Lung (tissue), 11 donors: ENCODE measurements at regions not wholly inside any gene's neighbourhood (a gene's known extent, or its start where the extent isn't known, plus 50 kb on each side); places are given as distances from the start of the nearest gene placed in this dataset.

Source experiments
- ATAC-seq: fragments of 200-7000 bp; cut with Tn5 transposase; one replicate; pipeline ENCODE4 v1.9.1; 2020; ENCODE audit warnings: moderate number of reproducible peaks; ENCODE audit not compliant: insufficient read depth, low FRiP score
- DNase-seq, 3 donors: peaks; one replicate each; pipeline ENCODE4 v3.0.0-alpha.2; 2013 to 2017
- H3K27ac ChIP-seq, 2 donors: one replicate each; pipeline ENCODE4 v1.5.1; 2013; ENCODE audit warnings: mild to moderate bottlenecking in 2 of 2, moderate library complexity in 2 of 2, control low read depth in 1 of 2, inconsistent platforms in 1 of 2, low read depth in 1 of 2, low read length in 1 of 2
- H3K27me3 ChIP-seq, 3 donors: one replicate each; pipeline ENCODE4 v1.5.1; 2013; ENCODE audit warnings: low read length in 2 of 3; ENCODE audit not compliant: control insufficient read depth in 3 of 3, insufficient read depth in 3 of 3
- H3K36me3 ChIP-seq, 4 donors: one replicate each; pipeline ENCODE4 v1.5.1; 2013; ENCODE audit warnings: low read length in 4 of 4, mild to moderate bottlenecking in 1 of 4, moderate library complexity in 1 of 4; ENCODE audit not compliant: control insufficient read depth in 4 of 4, insufficient read depth in 4 of 4
- H3K4me1 ChIP-seq, 5 donors: one replicate each; pipeline ENCODE4 v1.5.1; 2013; ENCODE audit warnings: low read length in 5 of 5, mild to moderate bottlenecking in 2 of 5, moderate library complexity in 1 of 5; ENCODE audit not compliant: control insufficient read depth in 5 of 5, insufficient read depth in 5 of 5
- H3K4me3 ChIP-seq: one replicate; pipeline ENCODE4 v1.5.1; 2013; ENCODE audit warnings: mild to moderate bottlenecking, control low read depth, moderate library complexity
- H3K9ac ChIP-seq, 2 donors: one replicate each; pipeline ENCODE4 v1.5.1; 2013; ENCODE audit warnings: low read length in 2 of 2, control low read depth in 1 of 2; ENCODE audit not compliant: insufficient read depth in 1 of 2
- H3K9me3 ChIP-seq, 4 donors: one replicate each; pipeline ENCODE4 v1.5.1; 2013; ENCODE audit warnings: low read length in 3 of 4, mild to moderate bottlenecking in 1 of 4, moderate library complexity in 1 of 4; ENCODE audit not compliant: control insufficient read depth in 4 of 4, insufficient read depth in 3 of 4
- WGBS, 2 donors: extraction: QIAGEN DNeasy Blood & Tissue Kit; methylation state at CpG; one replicate each; pipeline ENCODE4 v1.1.7; 2013; 5-methylcytosine and 5-hydroxymethylcytosine counted together
- TF ChIP-seq, protein P1 (sequence below): IDR thresholded peaks from 2 replicates; pipeline ENCODE4 v1.5.1; 2012; ENCODE audit warnings: mild to moderate bottlenecking; ENCODE audit errors: control extremely low read depth, extremely low read depth
- donor health status: control.
- donor health status: control.
- donor health status: Bipolar disorder and iron deficiency.
- donor health status: healthy.
- donor health status: DM: yes; HTN: yes; CAD: no.

DNA sequence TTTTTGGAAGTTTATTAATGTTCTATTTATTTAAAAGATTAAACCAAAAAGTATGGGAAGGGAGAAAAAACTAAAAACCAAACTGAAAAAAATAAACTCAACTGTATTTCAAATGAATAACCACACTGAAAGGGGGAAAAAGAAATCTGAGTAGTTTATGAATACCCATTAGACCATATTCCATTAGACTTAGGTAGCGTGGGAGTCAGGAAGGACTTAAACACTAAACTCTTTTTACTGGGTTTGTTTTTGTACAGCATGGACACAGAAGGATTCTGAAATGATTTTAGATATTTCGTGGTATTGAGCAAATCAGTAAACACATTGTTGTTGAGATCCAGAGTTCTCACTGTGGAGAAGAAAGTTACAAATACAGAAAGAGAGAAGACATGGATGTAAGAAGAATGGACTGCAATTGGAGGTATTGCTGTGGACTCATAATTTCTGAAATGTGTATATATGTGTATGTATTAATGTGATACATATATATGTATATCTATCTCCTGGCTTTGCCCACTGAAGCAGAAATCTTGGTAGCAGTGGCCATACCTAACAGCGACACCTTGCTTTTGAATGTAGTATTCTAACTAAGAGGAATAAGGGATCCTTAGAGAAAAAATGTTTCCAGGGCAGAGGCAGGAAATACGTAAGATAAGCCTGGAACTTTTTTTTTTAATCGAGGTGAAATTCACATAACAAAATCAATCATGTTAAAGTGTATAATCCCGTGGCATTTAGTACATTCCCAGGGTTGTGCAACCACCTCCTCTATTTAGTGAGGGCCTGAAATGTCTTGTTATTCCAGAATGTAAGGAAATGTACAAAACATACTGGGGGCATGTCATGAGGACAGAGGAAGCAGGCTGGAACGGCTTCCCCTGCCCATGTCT is 228.8 kb downstream of the SMARCA2 start:
- DNase-seq (no peak), ATAC-seq (no peak)
- no peak overlapping the region for H3K9ac ChIP-seq
- peaks cover 0 to 20% (median 10%) of the 10 kb centered on the region in 5 donors for H3K4me1 ChIP-seq
- no peaks in the 10 kb centered on the region for H3K36me3 ChIP-seq
- no peaks in the 10 kb centered on the region for H3K27me3 ChIP-seq
- peaks cover 0 to 2% (median 0%) of the 10 kb centered on the region in 4 donors for H3K9me3 ChIP-seq
- TF ChIP-seq, protein P1, sequence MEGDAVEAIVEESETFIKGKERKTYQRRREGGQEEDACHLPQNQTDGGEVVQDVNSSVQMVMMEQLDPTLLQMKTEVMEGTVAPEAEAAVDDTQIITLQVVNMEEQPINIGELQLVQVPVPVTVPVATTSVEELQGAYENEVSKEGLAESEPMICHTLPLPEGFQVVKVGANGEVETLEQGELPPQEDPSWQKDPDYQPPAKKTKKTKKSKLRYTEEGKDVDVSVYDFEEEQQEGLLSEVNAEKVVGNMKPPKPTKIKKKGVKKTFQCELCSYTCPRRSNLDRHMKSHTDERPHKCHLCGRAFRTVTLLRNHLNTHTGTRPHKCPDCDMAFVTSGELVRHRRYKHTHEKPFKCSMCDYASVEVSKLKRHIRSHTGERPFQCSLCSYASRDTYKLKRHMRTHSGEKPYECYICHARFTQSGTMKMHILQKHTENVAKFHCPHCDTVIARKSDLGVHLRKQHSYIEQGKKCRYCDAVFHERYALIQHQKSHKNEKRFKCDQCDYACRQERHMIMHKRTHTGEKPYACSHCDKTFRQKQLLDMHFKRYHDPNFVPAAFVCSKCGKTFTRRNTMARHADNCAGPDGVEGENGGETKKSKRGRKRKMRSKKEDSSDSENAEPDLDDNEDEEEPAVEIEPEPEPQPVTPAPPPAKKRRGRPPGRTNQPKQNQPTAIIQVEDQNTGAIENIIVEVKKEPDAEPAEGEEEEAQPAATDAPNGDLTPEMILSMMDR, result no peak
- H3K27ac ChIP-seq, result no peak overlapping the region
- no peak overlapping the region for H3K4me3 ChIP-seq
- WGBS, 2 donors, result 57 to 67% methylated on average over 7 of the region's 7 CpGs

- 85 to 89% methylated on average over 6 of the region's 6 CpGs for WGBS, 2 donors
- Histone ChIP-seq H3K9me3 (peaks cover 0 to 2% (median 0%) of the 10 kb centered on the region in 4 donors), H3K4me3 (no peak overlapping the region), H3K9ac (no peak overlapping the region), H3K36me3 (no peaks in the 10 kb centered on the region), H3K27ac (no peak overlapping the region), H3K4me1 (peaks cover 0 to 7% (median 5%) of the 10 kb centered on the region in 5 donors), H3K27me3 (no peaks in the 10 kb centered on the region)
- DNase-seq (no peak), ATAC-seq (no peak)
- TF ChIP-seq, protein P1, result no peak
Measured at GRCh38 chr9:2247340-2247739, 232.2 kb downstream of the SMARCA2 start.

DNA sequence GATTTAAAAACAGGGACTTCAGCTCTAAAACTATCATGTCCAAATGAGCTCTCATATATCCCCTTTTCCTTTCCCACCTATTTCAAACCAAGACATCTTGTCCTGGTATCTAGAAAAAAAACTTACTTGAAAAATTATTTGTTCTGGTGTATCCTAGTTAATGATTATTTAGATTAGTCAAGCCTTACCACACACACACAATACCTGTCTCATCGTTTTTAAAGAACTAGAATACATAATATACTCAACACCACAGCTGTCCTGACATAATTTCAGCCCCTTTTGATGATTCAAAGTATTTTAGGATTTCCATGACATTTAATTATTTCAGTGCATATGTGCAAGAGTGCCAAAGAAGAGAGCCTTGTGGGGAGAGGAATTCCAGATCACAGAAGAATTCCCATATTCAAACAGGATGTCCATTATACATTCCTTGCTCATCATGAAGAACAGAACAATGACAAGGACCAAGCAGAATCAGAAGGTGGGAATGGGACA is 233.7 kb downstream of the SMARCA2 start:
- DNase-seq (no peak), ATAC-seq (no peak)
- Histone ChIP-seq H3K36me3 (no peaks in the 10 kb centered on the region), H3K9me3 (peaks cover 0 to 2% (median 0%) of the 10 kb centered on the region in 4 donors), H3K9ac (no peak overlapping the region), H3K27me3 (no peaks in the 10 kb centered on the region), H3K4me1 (no peaks in the 10 kb centered on the region), H3K27ac (no peak overlapping the region), H3K4me3 (no peak overlapping the region)
- WGBS, 2 donors, result 74 to 76% methylated on average over 1 of the region's 1 CpG
- TF ChIP-seq, protein P1, result no peak
